Renal cortex interstitium (tissue), 11 donors: ENCODE measurements at regions not wholly inside any gene's neighbourhood (a gene's known extent, or its start where the extent isn't known, plus 50 kb on each side); places are given as distances from the start of the nearest gene placed in this dataset.
A peak's percentile ranks its signal among the peaks of the same experiment; 100 is the strongest.

ENCODE experiments used
- DNase-seq, 11 donors: peaks; one replicate each; pipeline ENCODE4 v3.0.0-alpha.2; 2013; ENCODE audit warnings: low read depth in 9 of 11, low spot score in 4 of 11; ENCODE audit errors: extremely low read depth in 1 of 11

DNA sequence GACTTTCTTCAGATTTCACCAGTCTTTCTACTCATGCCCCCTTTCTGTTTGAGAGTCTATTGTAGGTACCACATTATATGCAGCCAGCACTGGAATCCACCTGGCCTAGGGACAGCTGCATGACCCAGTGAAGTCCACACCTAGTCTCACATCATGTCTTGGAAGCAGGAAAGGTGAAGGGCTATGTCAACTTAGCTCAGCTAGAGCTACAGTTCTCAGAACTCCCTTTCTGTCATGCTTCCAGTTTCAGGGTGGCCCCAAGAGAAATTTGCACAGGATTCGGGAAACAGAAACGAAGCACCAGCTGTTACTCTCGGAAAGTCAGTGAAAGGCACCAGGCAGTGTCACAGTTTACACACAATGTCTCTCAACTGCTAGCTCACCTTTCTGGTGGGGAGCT is 51.6 kb upstream of the NLRP1 start:
- no peak for DNase-seq

DNA sequence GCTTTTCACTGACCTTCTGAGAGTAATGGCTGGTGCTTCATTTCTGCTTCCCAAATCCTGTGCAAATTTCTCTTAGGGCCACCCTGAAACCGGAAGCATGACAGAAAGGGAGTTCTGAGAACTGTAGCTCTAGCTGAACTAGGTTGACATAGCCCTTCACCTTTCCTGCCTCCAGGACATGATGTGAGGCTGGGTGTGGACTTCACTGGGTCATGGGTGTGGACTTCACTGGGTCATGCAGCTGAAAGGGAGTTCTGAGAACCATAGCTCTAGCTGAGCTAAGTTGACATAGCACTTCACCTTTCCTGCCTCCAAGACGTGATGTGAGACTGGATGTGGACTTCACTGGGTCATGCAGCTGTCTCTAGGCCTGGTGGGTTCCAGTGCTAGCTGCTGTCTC is 54.3 kb upstream of the NLRP1 start:
- DNase-seq, result no peak

DNA sequence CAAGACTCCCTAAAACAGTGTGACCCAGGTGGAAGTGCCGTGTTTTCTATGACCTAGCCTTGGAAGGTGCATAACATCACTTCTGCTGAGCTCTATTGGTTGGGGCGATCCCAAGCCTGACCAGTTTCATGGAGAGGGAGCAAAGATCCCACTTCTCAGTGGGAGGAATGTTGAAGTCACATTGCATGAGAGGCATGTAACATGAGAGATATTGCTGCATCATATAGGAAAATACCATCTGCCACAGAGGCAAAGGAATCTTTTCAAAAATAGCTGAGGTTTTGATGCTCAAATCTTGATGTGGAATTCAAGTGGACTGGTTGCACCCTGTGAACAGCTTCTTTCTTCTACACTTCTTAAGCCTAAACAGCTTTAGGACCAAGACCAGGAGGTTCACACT is 56.4 kb upstream of the NLRP1 start:
- no peak for DNase-seq

DNA sequence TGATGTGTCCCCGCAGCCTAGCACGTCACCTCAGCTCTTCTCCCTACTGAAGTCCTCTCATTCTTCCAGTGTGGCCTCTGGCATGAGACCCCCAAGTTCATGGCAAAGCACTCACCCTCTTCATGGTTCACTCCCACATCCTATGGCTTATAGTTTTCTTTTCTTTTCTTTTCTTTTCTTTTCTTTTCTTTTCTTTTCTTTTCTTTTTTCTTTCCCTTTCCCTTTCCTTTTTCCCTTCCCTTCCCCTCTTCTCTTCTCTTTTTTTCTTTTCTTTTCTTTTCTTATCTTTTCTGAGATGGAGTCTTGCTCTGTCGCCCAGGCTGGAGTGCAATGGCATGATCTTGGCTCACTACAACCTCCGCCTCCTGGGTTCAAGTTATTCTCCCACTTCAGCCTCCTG is 58.4 kb upstream of the NLRP1 start:
- no peak for DNase-seq

DNA sequence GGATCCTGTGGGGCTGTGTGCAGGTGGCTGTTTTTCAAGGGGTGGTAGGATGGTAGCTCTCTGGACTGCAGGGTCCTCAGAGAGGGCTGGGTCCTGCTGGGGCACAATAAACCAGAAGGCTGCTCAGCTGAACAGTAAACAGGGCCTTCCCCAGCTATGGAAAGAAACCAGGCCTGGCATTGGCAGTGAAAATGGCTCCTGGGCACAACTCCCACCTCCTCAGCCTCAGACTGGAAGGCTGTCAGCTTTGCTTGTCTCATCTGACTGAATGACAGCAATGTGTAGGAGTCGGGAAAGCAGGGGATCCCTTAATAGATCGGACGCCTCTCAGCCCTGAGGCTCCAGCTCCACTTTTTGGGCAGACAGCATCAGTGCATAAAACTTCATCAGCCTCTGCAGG is 59.8 kb upstream of the NLRP1 start:
- no peak for DNase-seq

DNA sequence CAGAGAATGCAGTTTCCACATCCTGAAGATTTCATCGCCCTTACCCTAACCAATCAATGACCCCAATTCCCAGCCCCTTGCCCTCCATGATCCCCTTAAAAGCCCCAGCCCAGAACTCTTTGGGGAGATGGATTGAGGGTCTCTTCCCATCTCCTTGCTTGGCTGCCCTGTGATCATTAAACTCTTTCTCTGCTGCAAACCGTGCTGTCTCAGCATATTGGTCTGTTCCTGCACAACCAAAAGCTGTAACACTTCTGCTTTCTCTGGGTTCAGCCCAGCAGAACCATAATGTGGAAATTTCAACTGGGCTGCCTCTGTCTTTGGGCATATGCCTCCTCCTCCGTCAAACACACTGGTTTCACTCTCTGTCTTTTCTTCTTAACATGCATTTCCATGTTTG is 67.0 kb upstream of the NLRP1 start:
- DNase-seq, result no peak

DNA sequence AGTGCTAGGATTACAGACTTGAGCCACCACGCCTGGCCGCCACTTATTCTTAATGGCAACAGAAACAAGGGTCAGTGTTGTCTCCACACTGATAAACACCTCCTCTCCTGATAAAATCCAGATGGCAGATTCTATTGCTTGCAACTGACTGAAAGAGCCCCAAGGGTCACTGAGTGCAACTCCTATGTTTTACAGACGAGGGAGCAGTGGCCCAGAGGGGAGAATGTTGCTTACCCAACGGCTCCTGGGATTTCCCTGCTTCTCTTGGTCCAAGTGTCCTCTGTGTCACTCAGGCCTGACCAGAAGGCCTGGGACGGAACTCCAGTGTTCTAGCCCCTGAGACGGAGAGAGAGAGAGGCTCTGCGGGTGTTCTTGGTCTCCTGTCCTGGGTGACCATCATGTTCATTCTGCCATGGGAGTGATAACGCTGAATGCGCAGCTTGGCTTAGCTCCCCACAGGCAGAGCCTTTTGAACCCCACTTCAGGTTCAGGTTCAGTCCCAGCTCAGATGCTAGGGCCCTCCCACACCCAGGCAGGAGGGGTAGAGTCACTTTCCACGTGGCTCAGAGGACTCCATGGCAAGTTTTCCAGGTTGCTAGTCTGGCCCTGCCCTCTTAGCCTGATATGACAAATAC is 77.3 kb upstream of the NLRP1 start:
- no peak for DNase-seq

DNA sequence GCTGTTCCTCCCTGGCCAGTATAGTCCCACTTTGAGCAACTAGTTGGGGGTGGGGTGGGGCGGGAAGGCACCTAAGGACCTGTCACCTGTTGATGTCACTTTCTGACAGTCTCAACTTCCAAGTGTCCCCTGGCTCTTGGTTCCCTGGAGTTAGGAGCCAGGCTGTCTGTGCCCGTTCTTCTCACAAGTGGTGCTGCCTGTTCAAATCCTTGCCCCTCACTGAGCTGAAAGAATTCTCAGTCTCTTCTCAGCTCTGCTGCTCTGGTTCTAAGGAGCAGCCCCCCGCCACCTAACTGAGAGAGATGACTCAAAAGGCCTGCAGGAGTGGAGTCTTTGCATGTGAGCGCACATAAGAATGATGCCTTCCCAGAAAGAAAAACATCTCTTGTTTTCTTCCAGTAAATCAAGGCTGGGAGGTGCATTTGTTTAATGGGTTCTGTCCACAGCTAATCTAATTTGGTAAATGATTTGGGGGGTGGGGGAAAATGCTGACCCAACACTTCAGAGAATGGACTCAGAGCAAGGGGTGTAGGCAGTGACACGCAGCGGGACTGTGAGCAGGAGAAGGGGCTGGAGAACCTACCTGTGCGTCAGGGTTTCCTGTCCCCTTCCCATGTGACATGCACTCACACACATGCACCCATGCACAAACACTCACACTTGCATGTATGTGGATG is 78.2 kb upstream of the NLRP1 start:
- DNase-seq, result no peak

DNA sequence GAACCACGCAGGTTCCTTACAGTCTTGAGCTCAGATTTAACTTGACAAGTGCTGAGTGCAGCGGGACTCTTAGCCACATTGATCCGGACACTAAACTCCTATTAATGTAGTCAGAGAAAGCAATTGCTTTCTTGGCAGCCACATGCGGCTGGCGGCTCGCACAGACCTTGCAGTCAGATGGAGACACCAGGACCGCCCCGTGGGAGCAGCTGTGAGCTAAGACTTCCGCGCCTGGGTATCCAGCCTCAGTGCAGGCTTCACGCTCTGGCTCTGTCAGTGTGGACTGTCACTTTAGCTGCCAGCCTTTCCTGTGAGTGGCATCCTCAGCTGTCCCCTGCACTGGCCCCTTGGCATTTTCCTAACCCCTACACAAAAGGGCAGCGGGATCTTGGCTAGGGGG is 80.9 kb upstream of the NLRP1 start:
- DNase-seq, result no peak

DNA sequence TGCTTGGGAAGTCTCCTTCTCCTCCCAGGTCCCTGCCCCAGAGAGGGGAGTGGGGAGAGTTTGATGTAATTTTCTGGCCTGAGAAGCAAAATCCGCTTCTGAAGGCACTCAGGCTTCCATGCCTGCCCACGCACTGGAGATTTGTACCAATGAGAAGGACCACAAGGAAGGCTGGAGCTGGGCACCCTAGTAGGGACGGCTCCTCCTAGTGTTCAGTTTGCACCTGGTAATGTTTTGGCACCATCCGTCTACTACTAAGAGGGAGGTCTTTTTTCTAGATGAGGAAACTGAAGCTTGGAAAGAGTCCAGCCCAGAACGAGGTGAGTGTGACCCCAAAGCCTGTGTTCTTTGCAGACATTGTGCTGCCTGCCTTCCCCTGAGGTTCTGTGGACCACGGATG is 83.6 kb upstream of the NLRP1 start:
- DNase-seq, result no peak

DNA sequence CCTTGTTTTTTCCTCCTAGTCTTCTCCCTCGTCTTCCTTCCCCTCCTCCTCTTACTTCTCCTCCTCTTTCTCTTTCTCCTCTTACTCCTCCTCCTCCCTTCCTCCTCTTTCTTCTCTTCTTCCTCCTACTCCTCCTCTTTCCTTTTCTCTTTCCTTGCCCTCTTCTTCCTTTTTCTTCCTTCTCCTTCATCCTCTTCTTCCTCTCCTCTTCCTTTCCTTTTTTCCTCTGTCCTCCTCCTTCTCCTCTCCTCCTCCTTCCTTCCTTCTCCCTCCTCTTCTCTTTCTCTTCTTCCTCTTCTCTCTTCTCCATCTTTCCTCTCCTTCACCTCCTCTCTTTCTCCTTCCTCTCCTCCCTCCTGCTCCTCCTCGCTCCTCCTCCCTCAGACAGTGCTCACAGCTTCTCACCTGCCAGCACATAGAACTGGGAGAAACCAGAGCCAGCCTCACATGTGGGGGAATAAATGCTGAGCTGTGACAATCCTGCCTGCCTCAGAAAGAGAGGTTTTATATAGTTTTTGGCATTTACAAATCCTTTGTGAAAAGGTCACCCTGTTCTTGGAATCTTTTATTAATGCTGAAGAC is 84.3 kb upstream of the NLRP1 start:
- DNase-seq, result no peak

DNA sequence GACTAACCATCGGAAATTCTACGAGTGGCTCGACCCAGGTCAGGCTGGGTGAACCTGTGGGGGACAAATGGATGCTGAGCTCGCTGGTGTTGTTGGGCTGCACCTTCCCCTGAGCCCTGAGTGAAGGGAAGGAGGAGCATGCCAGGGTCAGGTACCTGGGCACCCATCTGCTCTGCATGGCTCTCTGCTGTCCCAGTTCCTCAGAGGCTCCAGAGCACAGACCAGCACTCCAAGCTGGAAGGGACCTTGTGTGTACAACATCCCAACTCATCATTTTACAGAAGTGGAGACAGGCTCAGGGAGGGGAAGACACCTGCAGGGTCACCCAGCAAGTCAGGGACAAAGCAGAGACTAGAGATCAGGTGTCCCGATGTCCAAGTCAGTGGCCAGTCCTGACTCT is 84.9 kb upstream of the NLRP1 start:
- DNase-seq, result no peak

DNA sequence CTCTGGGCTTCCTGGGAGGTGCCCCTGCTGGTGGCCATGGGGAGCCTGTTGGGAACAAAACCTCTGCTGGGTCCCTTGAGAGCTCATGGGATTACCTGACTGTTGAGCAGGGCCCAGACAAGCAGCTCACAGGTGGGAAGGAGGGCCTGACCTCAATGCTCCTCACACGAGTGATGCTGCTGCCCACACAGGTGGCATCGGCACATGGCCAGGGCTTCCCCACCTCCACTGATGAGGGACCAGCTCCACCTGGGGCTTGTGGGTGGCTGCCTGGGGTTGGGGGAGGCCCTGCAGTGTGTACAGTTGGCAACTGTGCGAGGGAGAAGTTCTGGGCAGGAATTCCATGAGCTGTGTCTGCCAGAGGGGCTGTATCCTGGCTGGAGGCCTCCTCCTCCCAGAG is 87.8 kb upstream of the NLRP1 start:
- DNase-seq, result no peak

DNA sequence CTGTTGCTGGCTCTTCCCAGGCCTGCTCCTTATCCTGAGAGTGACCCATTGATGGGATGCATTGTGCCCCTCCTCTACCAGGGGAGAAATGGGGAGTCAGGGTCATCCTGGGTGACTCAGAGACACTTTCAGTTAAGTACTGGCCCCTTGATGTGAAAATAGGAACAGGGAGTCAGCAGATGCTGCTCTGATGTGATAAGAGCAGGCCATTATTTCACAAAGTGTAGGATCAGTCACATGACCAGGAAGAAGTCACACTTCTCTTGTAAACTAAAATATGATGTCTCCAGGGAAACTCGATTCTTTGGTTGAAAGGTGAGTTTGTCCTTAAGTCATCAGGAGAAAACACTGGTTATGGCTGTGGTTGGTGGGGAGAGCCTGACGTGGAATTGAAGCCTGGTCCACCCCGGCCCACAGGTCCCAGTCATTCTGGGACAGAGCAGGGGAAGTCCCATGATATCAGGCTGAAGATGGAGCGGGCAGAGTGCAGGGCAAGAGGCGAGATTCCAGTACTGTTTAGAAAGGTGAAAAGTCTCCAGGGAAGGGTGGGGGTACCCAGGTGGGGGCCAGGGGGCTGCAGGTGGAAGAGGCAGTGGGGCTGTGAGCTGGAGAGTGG is 88.6 kb upstream of the NLRP1 start:
- DNase-seq, result no peak

DNA sequence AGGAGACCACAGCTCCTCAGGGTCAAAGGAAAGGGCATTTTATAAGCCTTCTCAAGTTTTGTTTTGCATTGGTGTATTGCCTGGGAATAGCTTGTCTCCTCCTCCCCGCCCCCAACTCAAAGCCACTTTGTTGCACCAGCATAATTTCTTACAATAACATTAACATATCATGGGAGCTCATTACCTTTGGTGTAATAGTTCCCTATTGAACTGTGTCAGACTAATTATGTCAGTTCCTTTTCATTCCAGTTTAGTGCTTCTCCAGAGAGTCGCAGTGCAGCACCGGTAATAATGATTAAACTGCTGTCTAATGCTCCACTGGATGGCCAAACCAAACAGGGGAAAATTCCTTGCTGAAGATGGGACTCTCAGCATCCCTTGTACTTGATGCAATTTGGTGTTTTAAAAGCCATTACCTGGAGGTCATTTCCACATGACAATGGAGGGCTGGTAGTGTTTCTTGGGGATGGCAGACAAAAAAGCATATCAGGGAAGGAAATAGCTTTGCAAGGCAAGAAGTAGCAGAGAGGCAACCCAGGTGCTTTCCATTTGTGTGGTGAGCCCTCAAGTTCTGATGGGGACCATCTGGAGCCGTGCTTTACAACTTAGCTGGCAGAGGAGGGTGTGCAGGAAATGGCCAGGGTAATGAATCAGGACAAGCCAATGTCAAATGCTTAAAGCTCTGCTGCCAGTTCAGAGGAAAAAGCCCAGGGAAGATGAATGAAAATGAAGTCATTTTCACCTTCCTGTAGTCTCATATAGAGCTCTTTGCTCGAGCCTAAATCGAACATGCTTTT is 91.5 kb upstream of the NLRP1 start:
- DNase-seq, result peak in 1 of 11 donors; percentile 57

DNA sequence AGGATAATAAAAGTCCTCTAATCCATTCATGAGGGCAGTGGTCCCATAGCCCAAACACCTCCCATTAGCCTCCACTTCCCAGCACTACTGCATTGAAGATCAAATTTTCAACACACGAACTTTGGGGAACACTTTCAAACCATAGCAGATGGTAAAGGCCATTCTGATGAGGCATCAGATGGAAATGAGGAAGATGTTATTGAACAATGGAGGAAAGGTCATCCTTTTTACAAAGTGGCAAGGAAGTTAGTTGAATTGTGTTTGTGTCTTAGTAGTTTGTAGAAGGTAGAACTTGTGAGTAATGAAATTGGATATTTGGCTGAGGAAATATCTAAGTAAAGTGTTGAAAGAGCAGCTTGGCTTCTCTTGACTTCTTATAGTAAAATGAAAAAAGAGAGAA is 93.3 kb upstream of the NLRP1 start:
- DNase-seq, result no peak

DNA sequence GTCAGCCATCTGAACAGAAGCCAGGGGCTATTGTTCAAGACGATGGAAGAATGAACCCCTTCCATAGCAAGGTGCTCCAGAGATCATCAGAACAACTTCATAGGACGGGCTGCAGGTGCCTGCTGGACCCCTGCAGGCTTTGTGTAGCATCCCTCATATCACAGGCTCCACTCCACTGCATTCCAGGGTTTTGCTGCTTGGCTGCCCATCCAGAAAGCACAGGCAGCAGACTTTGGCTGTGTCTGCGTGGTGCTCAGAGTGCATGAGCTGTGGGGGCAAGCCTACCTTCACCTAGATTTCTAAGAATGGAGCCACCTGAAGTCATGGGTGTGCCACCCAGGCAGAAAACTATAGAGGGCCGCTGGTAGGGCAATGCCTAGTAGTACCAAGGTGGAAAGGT is 93.9 kb upstream of the NLRP1 start:
- no peak for DNase-seq

DNA sequence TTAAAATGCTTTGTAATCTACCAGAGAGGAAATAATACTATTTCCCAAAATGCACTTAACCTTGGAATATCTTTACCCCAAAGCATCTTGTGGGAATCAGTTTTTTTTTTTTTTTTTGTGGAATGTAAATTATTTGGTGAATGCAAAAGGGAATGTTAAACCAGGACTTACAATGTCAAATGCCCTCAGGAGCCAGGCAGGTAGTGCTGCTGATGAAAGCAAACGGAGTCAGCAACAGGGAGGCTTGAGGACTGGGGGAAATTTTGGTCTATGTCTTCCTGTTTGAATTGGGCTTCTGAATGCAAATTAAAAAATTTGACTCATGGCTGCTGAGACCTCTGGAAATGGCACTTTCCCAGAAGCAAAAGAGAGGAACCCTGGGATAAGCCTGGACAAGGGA is 96.5 kb upstream of the NLRP1 start:
- no peak for DNase-seq

DNA sequence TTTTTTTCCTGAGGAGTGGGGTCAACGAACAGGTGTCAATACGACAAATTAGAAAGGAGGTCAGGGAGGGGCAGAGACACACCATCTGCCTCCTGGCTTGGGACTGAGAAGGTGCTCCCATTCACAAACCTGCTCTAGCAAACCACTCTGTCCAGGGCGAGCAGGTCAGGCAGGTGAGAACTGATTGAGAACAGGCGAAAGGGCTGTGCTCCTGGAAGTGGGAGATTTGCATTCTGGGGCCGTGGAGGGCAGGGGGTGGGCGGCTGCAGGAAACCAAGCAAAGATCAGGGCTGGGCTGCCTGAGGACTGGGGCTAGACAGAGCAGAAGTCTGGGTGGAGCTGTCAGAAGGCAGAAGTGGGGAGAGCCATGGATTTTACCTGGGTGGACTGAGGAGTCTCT is 98.9 kb upstream of the NLRP1 start:
- no peak for DNase-seq
